Left lobe of liver (tissue), 2 donors: ENCODE measurements at regions not wholly inside any gene's neighbourhood (a gene's known extent, or its start where the extent isn't known, plus 50 kb on each side); places are given as distances from the start of the nearest gene placed in this dataset.

Experiments
- ATAC-seq: fragments of 200-7000 bp; cut with Tn5 transposase; one replicate; pipeline ENCODE4 v1.9.1; 2020; ENCODE audit warnings: mild to moderate bottlenecking, moderate library complexity
- DNase-seq: peaks from one replicate; pipeline ENCODE4 v3.0.0-alpha.2; 2020; ENCODE audit warnings: low spot score
- donor health status: DM: no; HTN: no; CAD: no; lungs with moderate emphysema.
- donor health status: DM: no; HTN: yes; CAD: no.

- DNase-seq (no peak), ATAC-seq (no peak)
These were observed 277.1 kb downstream of the KLF12 start for GRCh38 chr13:73857106-73857505.

DNA sequence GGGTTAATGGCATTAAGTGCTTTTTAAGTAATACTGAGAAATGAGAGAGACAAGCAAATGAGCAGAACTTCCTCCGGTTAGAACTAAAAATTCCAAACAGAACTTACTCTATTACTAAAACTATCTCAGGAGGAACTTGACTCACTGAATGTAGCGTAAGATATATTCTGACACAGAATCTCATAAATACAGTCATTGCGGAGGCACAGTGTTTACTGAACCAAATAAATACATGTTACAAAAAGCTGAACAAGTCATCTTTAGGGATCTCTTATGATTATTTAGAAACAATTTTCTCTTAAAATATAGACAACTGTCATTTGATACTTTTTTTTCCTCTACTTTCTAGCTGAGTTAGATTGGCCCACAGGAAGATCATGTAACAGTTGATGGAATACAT, 283.1 kb downstream of the KLF12 start:
- ATAC-seq (no peak), DNase-seq (no peak)

GRCh38 chr13:73850104-73850873, 283.9 kb downstream of the KLF12 start:
- no peak for ATAC-seq

GRCh38 chr13:73849292-73849691, 284.9 kb downstream of the KLF12 start:
- no peak for DNase-seq
- peak; percentile 67 for ATAC-seq

More at GRCh38 chr13:73850104-73850873, 283.9 kb downstream of the KLF12 start:
- no peak for DNase-seq

- DNase-seq (no peak), ATAC-seq (no peak)
These were observed 289.2 kb downstream of the KLF12 start for GRCh38 chr13:73844986-73845385.

- DNase-seq (no peak), ATAC-seq (no peak)
These were observed 291.6 kb downstream of the KLF12 start for GRCh38 chr13:73842626-73843025.

DNA sequence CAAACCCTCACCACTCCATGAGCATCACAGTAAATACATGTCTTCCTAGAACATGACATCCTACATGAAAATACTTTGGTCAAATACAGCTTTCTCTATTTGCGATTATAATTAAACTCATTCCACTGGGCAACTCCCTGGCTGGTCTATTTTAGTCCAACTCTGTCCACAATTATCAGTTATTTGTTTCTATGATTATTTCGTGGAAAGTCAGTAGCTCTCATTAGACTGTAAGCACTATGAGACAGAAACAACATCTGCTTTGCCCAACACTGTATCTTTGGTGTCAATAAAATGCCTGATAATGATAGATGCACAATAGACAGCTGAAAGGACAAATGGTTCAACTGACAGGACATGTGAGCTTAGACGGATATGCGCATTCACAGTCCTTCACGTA, 292.0 kb downstream of the KLF12 start:
- DNase-seq (no peak), ATAC-seq (no peak)

GRCh38 chr13:73837147-73837546, 297.1 kb downstream of the KLF12 start:
- ATAC-seq (no peak), DNase-seq (no peak)

- DNase-seq: no peak
- ATAC-seq: peak; percentile 91
These were observed 299.0 kb downstream of the KLF12 start for GRCh38 chr13:73835138-73835721.

GRCh38 chr13:73833325-73834070, 300.7 kb downstream of the KLF12 start:
- DNase-seq: no peak
- ATAC-seq: no peak

- DNase-seq: no peak
- ATAC-seq: no peak
These were observed 301.4 kb downstream of the KLF12 start for GRCh38 chr13:73832825-73833224.

DNA sequence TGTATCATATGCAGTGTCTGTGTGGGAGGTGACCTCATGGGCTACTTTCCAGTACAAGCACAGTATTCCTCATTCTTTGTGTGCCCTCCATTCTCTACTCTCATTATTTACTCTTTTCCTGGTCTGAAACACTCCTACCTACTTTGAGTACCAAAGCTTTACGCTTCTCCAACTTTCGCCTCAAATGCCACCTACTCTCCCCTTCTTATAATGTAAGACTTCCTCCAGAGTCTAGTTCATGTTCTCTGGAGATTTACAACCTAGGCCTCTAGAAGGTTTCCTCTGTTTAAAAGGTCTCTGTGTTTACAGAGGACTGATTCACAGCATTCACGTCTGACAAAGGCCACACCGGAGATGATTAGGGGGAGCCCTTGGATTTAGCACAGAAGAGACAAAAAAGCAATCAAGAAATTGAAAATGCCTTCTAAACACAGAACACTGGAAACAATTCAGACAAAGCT, 302.0 kb downstream of the KLF12 start:
- ATAC-seq (no peak), DNase-seq (no peak)

DNA sequence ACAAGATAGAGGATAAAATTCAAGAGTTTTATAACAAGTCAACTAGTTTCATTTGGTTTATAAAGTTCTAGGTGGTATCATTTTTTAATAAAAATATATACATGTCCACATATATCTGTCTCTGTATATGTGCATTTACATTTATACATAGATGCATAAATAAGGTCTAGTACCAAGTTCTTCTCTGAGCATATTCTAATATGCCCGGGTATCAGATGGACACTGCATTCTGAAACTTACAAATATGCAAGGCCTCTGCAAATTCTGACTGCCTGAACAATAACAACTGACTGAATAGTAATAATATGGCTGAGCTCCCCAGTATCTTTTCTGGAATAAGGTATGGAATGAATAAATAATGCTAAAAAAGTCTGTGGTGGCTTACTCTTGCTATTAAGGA, 304.8 kb downstream of the KLF12 start:
- DNase-seq (no peak), ATAC-seq (no peak)

GRCh38 chr13:73828811-73829210, 305.4 kb downstream of the KLF12 start:
- DNase-seq: no peak
- ATAC-seq: no peak

DNA sequence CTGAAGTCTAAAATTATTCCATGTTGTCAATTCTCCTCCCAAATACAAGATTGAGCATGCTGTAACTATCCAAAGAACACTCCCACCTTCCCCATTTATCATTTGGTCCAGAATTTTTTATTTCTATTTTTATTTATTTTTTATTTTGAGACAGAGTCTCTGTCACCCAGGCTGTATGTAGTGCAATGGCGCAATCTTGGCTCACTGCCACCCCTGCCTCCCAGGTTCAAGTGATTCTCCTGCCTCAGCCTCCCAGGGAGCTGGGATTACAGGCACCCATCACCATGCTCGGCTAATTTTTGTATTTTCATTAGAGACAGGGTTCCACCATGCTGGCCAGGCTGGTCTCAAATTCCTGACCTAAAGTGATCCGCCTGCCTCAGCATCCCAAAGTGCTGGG, 306.8 kb downstream of the KLF12 start:
- ATAC-seq: no peak
- no peak for DNase-seq

- no peak for DNase-seq
- no peak for ATAC-seq
These were observed 309.1 kb downstream of the KLF12 start for GRCh38 chr13:73825143-73825542.

DNA sequence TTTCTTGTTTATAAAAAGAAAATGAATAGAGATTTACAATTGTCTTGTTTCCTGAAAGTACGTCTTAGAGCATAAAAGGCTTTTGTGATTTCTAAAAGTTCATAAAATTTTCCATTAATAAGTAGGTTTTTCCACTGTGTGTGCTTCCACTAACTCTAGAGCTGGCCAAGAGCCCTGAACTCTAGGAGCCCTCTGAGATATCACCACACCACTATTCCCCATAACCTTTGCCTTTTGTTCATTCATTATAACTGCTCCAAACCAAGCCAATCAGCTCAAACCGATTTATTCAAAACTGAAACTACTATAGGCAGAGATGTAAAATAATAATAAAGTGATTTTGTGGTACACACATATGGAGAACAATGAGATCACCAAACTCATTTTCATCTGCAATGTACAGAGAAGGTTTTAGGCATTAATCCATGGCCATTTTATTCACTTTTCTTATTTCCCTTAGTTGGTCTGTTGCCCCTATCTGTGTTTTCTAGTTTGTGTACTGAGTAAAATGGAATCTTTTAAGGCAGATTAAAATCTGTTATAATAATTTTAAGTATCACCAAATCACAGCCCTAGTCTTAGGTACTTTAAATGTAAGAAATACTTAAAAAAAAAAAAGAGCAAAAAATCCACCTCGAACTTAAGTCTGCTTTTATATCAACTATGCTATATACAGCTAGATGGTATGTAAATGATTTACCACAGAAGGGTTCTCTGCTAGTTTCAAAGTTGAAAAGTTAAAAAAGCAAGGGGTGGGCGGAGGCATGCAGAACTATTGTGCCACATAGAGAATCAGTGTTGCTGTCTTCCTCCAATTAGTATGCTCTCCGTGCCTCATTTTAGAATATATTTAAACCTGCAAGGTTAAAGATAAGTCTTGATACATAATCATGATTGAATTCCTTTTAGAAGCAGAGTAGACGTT, 311.3 kb downstream of the KLF12 start:
- DNase-seq: no peak
- peak; percentile 79 for ATAC-seq

- ATAC-seq (no peak), DNase-seq (no peak)
These were observed 313.5 kb downstream of the KLF12 start for GRCh38 chr13:73820688-73821087.

DNA sequence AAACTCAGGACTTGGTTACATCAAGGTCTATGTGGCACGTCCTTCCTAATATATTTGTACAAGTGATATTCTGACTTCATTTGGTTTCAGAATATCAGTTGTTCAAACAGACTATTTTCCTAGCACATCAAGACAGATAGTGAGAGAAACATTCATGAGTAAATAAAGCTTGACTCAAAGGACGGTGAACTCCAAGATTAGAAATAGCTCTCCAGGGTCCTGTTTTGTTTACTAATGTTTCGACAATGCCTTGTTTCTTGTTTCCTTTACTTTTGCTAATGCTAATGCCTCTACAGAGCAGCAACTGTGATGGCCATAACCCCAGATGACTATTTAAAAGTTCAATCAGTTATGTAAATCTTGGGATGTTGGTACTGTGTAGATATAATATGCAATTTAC, 313.9 kb downstream of the KLF12 start:
- no peak for ATAC-seq

GRCh38 chr13:73819711-73820110, 314.5 kb downstream of the KLF12 start:
- DNase-seq: no peak
- ATAC-seq: no peak

More for the DNA sequence above, 313.9 kb downstream of the KLF12 start:
- no peak for DNase-seq

DNA sequence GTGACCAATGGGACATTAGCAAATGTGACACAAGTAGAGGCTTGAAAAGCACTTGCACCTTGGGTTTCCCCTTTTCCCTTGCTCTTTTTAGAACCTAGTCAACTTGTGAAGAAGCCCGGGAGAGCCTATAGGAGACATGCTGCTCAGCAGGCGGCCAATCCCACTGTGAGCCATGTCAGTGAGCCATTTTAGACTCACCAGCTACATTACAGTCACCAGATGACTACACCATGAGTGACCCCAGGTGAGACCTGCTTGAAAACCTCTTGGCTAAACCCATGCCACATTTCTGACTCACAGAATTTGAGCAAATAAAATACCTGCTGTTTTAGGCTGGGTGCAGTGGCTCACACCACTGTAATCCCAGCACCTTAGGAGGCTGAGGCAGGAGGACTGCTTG, 317.5 kb downstream of the KLF12 start:
- DNase-seq (no peak), ATAC-seq (no peak)
